ENCODE measurements at regions not wholly inside any gene's neighbourhood (a gene's known extent, or its start where the extent isn't known, plus 50 kb on each side); places are given as distances from the start of the nearest gene placed in this dataset.
"Not testable (repeated sequence)": the region's sequence is repeated elsewhere in the genome, so short reads cannot be mapped to it uniquely, and the experiment has no call there.

- no peak for DNase-seq
These were observed 192.5 kb downstream of the WNT5A start for GRCh38 chr3:55294557-55294956.

- DNase-seq: no peak
These were observed 194.7 kb downstream of the WNT5A start for GRCh38 chr3:55292360-55292759.

GRCh38 chr3:55288657-55289056 is 198.4 kb downstream of the WNT5A start:
- DNase-seq: no peak

DNA sequence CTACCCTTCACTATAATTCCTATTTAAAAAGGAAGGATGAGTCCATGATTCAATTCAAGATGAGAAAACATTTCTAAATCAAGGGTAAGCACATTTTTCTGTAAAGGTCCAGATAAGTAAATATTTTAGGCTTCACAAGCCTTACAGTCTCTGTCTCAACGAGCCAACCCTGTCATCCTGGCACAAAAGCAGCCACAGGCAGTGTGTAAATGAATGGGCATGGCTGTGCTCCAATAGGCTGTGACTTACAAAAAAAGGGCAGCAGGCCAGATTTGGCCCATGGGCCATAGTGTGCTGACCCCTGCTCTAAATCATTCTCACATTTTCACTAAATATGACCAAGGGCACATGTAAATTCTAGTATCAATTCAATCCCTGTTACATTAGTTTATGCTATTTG is 200.4 kb downstream of the WNT5A start:
- DNase-seq: no peak

DNA sequence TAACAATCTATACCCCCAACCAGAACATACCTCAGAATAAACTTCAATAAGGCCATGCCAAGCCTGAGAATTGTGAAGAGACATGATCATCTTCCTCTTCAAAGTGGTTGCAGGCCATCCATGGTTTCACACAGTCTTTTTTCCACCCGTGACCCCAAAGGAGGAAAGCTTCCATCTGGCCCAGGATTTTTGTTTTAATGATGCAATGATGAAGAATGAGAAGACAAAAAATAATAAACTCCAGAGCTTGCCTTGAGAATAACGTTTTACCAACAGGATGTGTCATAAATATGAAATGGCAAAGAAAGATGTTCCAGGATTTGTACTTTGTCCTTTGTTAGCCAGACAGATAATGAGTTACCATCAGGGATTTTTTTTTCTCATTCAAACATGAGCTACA is 201.9 kb downstream of the WNT5A start:
- no peak for DNase-seq

DNA sequence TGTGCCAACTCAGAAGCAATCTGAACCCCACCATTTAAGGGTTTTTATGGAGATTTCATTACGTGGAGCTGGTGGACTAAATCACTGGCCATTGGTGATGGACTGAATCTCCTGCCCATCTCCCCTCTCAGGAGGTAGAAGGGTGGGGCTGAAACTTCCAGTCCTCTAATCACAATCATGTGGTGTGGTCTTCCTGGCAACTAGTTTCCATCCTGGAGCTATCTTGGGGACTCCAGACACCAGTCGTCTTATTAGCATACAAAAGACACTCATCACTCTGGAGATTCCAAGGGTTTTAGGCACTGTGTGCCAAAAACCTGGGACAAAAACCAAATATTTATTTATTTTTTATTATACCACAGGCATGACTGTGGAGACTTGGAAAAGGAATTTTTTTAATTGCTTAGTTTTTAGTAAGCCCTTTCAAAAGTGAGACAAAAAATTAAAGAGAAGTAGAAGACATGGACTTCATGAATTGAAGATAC is 203.6 kb downstream of the WNT5A start:
- DNase-seq: no peak

GRCh38 chr3:55282994-55283393 is 204.1 kb downstream of the WNT5A start:
- no peak for DNase-seq

- no peak for DNase-seq
These were observed 215.0 kb downstream of the WNT5A start for GRCh38 chr3:55272031-55272645.

GRCh38 chr3:55271549-55271948 is 215.6 kb downstream of the WNT5A start:
- DNase-seq: no peak

DNA sequence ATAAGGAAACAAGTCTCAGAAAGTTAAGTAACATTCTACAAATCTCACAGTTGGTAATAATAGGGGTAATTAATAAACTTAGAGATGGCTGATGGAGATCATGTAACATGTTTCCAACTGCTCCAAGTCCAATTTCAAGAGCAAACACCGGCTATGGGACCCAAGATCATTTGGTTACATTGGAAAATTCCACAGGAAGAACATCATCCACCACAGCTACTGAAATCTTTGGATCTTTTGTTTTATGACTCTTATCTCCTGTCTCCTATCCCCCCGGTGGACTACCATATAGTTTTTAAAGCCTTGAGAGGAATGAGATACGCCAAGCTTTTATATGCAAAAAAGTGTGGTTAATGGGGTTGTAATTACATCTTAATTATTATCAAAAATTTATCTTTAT is 216.1 kb downstream of the WNT5A start:
- no peak for DNase-seq

DNA sequence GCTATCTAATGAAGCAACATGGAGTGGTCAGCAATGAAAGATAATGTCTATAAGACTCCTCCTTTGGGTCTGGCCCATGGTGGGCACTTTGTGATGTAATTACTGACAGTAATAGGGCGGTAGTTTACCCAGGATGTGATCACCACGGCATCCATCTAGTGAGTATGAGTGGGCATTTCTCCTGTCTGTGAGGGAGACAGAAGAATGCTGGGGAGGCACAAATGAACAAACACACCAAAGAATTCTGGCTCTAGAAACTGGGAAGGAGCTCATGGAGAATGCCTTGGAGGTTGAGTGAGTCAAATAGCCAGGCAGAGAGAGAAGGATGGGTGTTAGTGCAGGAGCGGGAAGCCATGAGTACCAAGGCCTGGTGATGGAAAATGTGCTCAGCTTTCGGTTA is 217.5 kb downstream of the WNT5A start:
- DNase-seq: no peak

DNA sequence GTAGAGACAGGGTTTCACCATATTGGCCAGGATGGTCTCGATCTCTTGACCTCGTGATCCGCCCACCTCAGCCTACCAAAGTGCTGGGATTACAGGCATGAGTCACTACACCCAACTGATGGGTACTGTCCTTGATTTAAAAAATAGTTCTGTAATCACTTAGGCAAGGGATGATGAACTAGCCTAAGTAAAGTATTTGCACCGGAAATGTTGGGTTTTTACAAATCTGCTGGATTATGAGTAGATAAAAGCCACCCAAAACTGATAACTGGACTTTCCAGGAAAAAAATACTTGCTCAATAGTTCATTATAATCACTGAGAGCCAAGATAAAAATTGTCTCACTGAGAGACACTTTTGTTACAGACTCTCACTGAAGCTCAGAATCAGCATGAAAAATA is 218.0 kb downstream of the WNT5A start:
- no peak for DNase-seq

DNA sequence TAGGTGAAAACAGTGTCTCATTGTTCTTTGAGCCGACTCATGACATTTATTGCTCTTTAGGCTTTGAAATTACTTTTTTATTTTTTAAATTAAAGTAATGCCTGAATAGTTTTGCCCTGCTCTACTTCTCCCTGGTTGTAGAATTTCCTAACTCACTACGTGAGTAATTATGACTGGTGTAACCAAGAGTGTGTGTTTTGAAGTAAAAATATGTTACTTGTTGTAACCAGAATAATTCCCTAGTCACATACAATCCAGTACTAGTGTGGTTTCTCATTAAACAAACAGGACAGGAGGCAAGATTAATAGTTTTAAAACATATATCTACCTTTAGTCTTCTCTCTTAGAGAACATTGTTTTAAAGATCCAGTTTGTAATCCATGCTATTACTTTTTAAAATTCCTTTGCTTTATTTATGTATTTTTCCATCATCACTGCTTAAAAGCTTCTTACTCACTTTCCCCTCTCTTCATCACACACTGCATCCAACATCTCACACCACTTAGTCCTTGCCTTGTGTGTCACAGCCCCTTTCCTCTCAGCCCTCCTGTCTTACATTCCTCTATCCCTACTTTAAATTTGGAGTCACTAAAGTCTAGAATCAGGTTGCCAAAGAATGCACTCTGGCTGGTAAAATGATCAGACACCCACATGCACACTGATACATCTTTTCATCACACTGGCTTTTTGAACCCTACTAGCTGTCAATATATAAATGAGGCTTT is 219.7 kb downstream of the WNT5A start:
- DNase-seq: no peak

- no peak for DNase-seq
These were observed 222.2 kb downstream of the WNT5A start for GRCh38 chr3:55264919-55265318.

DNA sequence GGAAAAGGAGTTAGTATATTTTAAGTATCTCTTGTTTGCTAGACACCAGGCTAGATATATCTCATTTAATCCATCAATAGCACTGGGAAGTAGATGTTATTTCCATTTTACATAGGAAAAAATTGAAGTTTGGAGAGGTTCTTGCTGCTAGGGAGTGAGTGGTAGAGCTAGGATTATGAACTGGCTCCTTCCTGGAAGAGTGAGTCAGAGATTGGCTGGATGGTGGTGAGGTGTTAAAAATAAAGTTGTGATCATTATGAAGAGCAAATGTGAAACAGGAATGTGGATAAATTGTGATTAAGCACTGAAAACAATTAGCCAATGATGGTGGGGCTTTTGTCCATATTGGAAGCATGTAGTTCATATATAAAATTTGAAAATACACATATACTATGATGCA is 234.2 kb downstream of the WNT5A start:
- no peak for DNase-seq

DNA sequence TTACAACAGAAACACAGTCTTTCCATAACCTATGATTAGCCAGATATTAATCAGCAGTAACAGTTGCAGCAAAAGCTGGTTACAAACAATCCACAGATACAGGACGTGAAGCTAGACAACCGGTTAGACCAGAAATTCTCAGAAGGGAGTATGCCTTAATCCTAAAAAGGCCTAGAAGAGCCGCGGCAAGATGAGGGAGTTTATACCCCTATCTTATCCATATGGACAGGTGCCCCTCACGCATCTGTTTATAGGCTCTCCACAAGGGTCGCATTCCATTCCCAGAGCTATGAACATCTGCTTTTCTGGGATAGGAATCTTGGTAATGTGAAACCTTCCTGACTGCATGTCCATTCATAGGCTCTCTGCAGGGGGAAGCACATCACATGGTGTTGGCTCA is 237.9 kb downstream of the WNT5A start:
- not testable (repeated sequence) for DNase-seq

DNA sequence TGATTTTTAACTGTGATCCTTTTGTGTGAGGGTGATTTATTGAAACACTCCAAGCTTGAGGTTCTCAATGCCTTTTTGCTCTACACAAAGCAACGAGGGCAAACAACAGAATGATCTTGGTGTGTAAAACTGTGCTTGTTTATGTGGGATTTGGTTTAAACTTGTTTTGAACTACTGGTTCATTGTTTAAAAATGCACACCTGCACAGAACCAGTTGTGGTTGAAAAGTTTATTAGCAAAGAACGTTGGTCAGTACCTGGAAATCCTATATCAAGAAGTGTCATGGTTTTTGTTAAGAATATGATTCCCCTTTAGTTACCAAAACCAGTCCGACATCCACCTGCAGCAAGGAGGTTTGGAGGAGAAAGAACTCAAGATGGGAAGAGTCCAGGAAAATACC is 239.4 kb downstream of the WNT5A start:
- DNase-seq: no peak

DNA sequence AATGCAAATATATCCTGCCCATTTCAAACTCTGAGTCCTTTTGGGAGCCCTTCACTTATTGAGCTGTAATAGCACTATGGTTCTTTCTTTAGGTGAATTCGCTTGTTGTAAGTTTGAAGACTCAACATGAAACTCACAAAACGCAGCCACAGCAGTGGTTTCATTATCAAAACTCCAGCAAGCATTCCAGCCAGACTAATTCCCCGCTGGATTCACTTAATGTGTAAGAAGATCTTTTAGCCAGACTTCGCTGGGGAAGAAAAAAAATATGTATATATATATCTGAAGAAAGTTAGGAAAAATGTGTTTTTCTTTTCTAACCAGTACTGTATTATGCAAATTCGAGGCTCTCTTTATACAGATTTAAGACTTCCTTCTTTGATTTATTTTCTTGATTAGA is 241.1 kb downstream of the WNT5A start:
- no peak for DNase-seq

DNA sequence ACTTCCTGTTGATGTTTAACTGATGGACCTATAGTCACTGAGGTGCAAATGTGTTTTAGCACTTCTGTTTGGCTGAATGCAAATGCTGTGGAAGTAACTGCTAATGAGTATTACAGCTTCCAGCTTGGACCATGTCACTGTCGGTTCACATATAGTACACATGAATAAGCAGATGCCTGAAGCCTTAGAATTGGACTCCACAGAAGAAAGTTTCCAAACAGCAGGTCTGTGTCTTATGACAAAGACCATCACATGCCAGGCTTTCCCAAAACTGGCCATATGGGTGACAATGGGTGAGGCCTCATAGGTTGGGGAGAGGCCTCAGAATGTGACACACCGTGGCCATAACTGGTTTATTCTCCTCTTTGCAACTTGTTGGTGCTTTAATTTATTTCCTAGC is 241.8 kb downstream of the WNT5A start:
- no peak for DNase-seq

GRCh38 chr3:55244247-55244646 is 242.9 kb downstream of the WNT5A start:
- DNase-seq: no peak

DNA sequence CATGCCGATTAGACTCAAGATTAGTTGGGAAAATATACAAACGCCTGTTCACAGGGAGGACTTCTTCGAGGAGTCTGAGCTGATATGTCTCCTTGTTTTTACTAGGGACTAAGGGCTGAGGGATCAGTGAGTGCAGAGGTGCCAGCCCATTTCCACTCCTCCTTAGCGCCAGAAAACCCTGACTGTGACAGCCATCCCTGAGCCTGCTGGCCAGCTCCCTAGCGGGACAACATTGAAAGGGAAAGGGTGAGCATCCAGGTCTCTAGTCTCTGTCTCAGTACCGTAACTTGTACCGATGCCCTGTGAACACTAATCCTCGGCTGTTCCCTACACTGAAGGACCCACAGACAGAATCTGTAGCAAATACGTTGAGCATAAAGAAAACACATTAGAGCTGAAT is 243.4 kb downstream of the WNT5A start:
- DNase-seq: no peak

DNA sequence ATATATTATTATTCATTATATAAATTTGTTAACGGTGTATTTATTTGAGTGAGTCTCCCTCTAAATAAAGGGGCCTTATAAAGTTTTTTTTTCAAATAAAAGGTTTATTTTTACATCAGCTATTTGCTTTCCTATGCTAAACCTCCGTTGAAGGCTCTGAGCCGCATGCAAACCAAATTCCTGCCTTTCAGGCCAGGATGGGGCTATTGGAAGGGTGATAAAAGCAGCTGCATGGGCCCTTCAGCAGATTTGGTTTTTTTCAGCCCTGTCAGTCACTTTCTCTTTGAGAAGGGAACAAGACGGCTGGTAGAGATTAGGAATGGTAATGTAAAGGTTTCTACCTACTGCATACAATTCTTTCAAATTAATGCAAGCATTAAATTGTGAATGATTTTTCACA is 244.2 kb downstream of the WNT5A start:
- DNase-seq: no peak

DNA sequence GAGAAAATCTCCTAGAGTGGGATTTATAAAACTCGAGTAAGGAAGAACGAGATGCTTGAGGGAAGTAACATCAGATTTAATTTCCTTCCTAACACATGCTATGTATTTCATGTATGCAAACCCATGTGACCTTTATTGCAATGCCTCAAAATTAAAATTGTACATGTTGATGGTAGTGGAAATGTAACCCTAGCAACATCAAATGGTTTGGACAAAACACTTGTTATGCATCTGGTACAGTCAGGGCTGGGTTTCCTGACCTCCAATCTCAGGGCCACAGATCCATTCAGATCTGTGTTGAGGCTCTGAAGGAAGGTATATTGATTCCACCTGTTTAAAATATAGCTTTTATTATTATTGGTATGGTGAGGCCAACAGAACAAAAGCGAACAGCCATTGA is 246.0 kb downstream of the WNT5A start:
- DNase-seq: no peak

DNA sequence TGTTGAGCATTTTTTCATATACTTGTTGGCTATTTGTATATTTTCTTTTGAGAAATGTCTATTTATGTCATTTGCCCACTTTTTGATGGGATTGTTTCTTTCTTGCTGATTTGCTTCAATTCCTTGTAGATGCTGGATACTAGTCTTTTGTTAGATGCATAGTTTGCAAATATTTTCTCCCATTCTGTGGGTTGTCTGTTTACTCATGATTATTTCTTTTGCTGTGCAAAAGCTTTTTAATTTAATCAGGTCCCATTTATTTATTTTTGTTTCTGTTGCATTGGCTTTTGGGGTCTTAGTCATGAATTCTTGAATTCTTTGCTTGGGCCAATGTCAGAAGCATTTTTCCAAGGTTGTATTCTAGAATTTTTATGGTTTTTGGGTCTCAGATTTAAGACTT is 251.7 kb downstream of the WNT5A start:
- DNase-seq: no peak

DNA sequence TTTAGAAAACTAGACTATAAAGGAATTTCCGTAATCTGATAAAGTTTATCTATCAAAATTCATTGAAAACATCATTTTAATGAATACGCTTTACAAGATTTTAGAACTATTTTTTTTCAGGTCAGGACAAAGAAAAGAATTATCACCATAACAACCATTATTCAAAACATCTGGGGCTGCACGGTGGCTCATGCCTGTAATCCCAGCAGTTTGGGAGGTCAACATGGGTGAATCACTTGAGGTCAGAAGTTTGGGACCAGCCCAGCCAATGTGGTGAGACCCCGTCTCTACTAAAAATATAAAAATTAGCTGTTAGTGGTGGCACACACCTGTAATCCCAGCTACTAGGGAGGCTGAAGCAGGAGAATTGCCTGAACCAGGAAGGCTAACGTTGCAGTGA is 260.4 kb downstream of the WNT5A start:
- DNase-seq: no peak

Measured in right forelimb (tissue), 1 donor.